WTC11 (cell line): ENCODE measurements at regions not wholly inside any gene's neighbourhood (a gene's known extent, or its start where the extent isn't known, plus 50 kb on each side); places are given as distances from the start of the nearest gene placed in this dataset.

Experiments used
- ATF2 ChIP-seq: sonication (generic); formaldehyde crosslinking; IDR thresholded peaks from 2 replicates; pipeline ENCODE4 v1.8.1; 2022; ENCODE audit warnings: low read depth, missing genetic modification reagents, borderline replicate concordance
- ETV6 ChIP-seq: sonication (generic); formaldehyde crosslinking; IDR thresholded peaks from 2 replicates; pipeline ENCODE4 v1.8.1; 2022; ENCODE audit warnings: mild to moderate bottlenecking, missing genetic modification reagents
- GABPB1 ChIP-seq: sonication (generic); formaldehyde crosslinking; IDR thresholded peaks from 2 replicates; pipeline ENCODE4 v1.8.1; 2023; ENCODE audit warnings: mild to moderate bottlenecking, missing genetic modification reagents
- NR2C2 ChIP-seq: sonication (generic); formaldehyde crosslinking; IDR thresholded peaks from 2 replicates; pipeline ENCODE4 v1.8.0; 2022; ENCODE audit warnings: mild to moderate bottlenecking, missing genetic modification reagents
- ZNF121 ChIP-seq: sonication (generic); formaldehyde crosslinking; IDR thresholded peaks from 2 replicates; pipeline ENCODE4 v1.8.0; 2023; ENCODE audit warnings: missing genetic modification reagents
- ZNF512 ChIP-seq: sonication (generic); formaldehyde crosslinking; IDR thresholded peaks from 2 replicates; pipeline ENCODE4 v1.8.1; 2022; ENCODE audit warnings: missing genetic modification reagents, borderline replicate concordance
- TF ChIP-seq, protein P1 (sequence below): fragments of 200-600 bp; IDR thresholded peaks from 2 replicates; pipeline ENCODE4 v1.8.0; 2022; ENCODE audit warnings: antibody characterized with exemption
- TF ChIP-seq, protein P2 (sequence below): sonication (generic); formaldehyde crosslinking; IDR thresholded peaks from 2 replicates; pipeline ENCODE4 v1.8.0; 2023; ENCODE audit warnings: missing genetic modification reagents

DNA sequence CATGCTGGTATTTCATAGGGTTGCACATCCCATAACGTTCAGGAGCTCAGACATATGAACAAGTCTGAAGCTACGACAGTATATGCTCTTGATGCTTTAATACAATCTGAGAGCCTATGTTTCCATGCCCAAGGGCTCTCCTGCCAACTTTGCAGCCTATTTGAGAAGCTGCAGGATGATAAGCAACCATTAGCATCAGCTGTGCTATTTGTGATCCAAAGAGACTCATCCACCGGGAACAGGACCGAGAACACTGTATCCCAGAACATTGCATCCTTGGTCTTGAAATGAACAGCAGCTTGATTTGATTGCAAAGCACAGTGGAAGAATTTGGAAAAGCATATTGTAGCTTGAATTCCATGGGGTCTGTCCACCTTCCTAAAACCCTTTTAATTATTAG, 156.2 kb upstream of the PTER start:
- TF ChIP-seq NR2C2 (no peak), ZNF512 (CRISPR knock-in tag) (no peak), ATF2 (CRISPR knock-in tag) (no peak), ZNF121 (CRISPR knock-in tag) (no peak), ETV6 (CRISPR knock-in tag) (no peak), GABPB1 (no peak)
- TF ChIP-seq, protein P1, sequence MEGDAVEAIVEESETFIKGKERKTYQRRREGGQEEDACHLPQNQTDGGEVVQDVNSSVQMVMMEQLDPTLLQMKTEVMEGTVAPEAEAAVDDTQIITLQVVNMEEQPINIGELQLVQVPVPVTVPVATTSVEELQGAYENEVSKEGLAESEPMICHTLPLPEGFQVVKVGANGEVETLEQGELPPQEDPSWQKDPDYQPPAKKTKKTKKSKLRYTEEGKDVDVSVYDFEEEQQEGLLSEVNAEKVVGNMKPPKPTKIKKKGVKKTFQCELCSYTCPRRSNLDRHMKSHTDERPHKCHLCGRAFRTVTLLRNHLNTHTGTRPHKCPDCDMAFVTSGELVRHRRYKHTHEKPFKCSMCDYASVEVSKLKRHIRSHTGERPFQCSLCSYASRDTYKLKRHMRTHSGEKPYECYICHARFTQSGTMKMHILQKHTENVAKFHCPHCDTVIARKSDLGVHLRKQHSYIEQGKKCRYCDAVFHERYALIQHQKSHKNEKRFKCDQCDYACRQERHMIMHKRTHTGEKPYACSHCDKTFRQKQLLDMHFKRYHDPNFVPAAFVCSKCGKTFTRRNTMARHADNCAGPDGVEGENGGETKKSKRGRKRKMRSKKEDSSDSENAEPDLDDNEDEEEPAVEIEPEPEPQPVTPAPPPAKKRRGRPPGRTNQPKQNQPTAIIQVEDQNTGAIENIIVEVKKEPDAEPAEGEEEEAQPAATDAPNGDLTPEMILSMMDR: no peak
- TF ChIP-seq, protein P2, sequence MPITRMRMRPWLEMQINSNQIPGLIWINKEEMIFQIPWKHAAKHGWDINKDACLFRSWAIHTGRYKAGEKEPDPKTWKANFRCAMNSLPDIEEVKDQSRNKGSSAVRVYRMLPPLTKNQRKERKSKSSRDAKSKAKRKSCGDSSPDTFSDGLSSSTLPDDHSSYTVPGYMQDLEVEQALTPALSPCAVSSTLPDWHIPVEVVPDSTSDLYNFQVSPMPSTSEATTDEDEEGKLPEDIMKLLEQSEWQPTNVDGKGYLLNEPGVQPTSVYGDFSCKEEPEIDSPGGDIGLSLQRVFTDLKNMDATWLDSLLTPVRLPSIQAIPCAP (CRISPR knock-in tag): no peak
